Neural crest cell (in vitro differentiated cells): ENCODE measurements at regions not wholly inside any gene's neighbourhood (a gene's known extent, or its start where the extent isn't known, plus 50 kb on each side); places are given as distances from the start of the nearest gene placed in this dataset.

Experiments
- DNase-seq: peaks from one replicate; pipeline ENCODE4 v3.0.0; 2021; ENCODE audit warnings: low read depth, mixed read lengths, low spot score
- H3K27ac Mint-ChIP-seq: one replicate; pipeline ENCODE4 v1.8.0; 2021; ENCODE audit warnings: mild to moderate bottlenecking, mixed read lengths; ENCODE audit not compliant: unreplicated experiment
- H3K27me3 Mint-ChIP-seq: 2 replicates; pipeline ENCODE4 v1.8.0; 2021; ENCODE audit warnings: low read depth, mild to moderate bottlenecking, mixed read lengths
- H3K36me3 Mint-ChIP-seq: 2 replicates; pipeline ENCODE4 v1.8.0; 2021; ENCODE audit warnings: low read depth, mild to moderate bottlenecking, mixed read lengths
- H3K4me1 Mint-ChIP-seq: 2 replicates; pipeline ENCODE4 v1.8.0; 2021; ENCODE audit warnings: mixed read lengths
- H3K4me3 Mint-ChIP-seq: one replicate; pipeline ENCODE4 v1.8.0; 2021; ENCODE audit warnings: mild to moderate bottlenecking, mixed read lengths
- H3K9me3 Mint-ChIP-seq: 2 replicates; pipeline ENCODE4 v1.8.0; 2021; ENCODE audit warnings: mixed read lengths
- TF ChIP-seq, protein P1 (sequence below): fragments of 200-600 bp; sonication (generic); conservative IDR thresholded peaks from 2 replicates; pipeline ENCODE4 v1.5.0; 2021; ENCODE audit warnings: antibody characterized with exemption, mild to moderate bottlenecking

DNA sequence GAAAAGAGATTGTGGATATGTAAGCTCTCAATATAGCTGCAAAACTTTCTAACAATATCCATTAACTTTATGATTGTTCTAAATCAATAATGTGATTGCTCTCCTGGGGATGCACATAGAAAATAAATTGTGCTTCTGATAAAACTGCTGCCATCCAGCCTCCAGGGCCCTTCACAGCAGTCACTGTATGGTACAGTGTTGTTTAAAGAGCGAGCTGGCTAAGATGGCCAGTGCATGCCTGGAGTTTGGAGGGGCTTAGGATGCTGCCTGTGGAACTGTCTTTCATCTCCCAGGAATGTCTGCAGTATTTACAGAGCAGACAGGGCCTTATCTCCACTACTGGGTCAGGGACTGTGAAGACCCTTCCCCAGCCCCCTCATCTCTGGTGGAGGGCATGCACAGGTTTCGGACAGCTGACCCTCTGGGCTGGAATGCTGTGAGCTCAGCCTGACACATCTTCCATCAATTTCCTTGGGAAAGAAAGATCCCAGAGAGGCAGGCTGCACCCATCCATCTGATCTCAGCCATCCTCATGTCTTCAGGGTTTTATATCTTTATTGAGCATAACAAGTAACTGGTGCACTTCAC is 137.0 kb downstream of the PLPP3 start:
- H3K4me1 Mint-ChIP-seq = peaks cover 43% of the 10 kb centered on the region
- H3K36me3 Mint-ChIP-seq = no peaks in the 10 kb centered on the region
- H3K9me3 Mint-ChIP-seq = no peaks in the 10 kb centered on the region
- no peak overlapping the region for H3K27ac Mint-ChIP-seq
- no peak overlapping the region for H3K4me3 Mint-ChIP-seq
- no peaks in the 10 kb centered on the region for H3K27me3 Mint-ChIP-seq
- no peak for DNase-seq
- TF ChIP-seq, protein P1, sequence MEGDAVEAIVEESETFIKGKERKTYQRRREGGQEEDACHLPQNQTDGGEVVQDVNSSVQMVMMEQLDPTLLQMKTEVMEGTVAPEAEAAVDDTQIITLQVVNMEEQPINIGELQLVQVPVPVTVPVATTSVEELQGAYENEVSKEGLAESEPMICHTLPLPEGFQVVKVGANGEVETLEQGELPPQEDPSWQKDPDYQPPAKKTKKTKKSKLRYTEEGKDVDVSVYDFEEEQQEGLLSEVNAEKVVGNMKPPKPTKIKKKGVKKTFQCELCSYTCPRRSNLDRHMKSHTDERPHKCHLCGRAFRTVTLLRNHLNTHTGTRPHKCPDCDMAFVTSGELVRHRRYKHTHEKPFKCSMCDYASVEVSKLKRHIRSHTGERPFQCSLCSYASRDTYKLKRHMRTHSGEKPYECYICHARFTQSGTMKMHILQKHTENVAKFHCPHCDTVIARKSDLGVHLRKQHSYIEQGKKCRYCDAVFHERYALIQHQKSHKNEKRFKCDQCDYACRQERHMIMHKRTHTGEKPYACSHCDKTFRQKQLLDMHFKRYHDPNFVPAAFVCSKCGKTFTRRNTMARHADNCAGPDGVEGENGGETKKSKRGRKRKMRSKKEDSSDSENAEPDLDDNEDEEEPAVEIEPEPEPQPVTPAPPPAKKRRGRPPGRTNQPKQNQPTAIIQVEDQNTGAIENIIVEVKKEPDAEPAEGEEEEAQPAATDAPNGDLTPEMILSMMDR = no peak

DNA sequence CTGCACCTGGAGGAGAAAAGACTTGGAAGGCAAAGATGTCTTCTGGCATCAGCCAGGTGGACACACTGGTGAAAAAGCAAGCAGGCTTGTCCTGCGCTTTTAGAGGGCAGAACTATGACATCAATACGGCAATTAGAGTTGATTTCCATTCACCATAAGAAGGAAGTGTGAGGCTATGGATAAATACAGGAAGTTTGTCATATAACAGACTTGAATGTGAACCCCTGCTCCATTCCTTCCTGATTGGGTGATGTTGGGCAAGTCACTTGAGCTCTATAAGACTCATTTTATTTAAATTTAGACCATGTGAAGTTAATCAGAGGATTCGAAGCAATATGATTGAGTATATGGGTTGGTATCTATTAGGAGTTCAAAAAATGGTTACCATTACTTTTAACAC is 137.8 kb downstream of the PLPP3 start:
- TF ChIP-seq, protein P1 = no peak
- peaks cover 51% of the 10 kb centered on the region for H3K4me1 Mint-ChIP-seq
- no peaks in the 10 kb centered on the region for H3K27me3 Mint-ChIP-seq
- no peak for DNase-seq
- H3K36me3 Mint-ChIP-seq = no peaks in the 10 kb centered on the region
- H3K27ac Mint-ChIP-seq = no peak overlapping the region
- no peak overlapping the region for H3K4me3 Mint-ChIP-seq
- no peaks in the 10 kb centered on the region for H3K9me3 Mint-ChIP-seq

- H3K36me3 Mint-ChIP-seq = no peaks in the 10 kb centered on the region
- no peak overlapping the region for H3K27ac Mint-ChIP-seq
- H3K4me1 Mint-ChIP-seq = peaks cover 70% of the 10 kb centered on the region
- TF ChIP-seq, protein P1 = no peak
- H3K9me3 Mint-ChIP-seq = no peaks in the 10 kb centered on the region
- no peak for DNase-seq
- H3K4me3 Mint-ChIP-seq = no peak overlapping the region
- no peaks in the 10 kb centered on the region for H3K27me3 Mint-ChIP-seq
Measured at GRCh38 chr1:56439610-56440264, 139.6 kb downstream of the PLPP3 start.

- no peak for DNase-seq
- peaks cover 77% of the 10 kb centered on the region for H3K4me1 Mint-ChIP-seq
- H3K27me3 Mint-ChIP-seq = no peaks in the 10 kb centered on the region
- H3K36me3 Mint-ChIP-seq = no peaks in the 10 kb centered on the region
- TF ChIP-seq, protein P1 = no peak
- H3K9me3 Mint-ChIP-seq = no peaks in the 10 kb centered on the region
- H3K27ac Mint-ChIP-seq = peak overlapping the region; percentile 67
- H3K4me3 Mint-ChIP-seq = peak overlapping the region; percentile 22
Measured at GRCh38 chr1:56438901-56439551, 140.3 kb downstream of the PLPP3 start.

DNA sequence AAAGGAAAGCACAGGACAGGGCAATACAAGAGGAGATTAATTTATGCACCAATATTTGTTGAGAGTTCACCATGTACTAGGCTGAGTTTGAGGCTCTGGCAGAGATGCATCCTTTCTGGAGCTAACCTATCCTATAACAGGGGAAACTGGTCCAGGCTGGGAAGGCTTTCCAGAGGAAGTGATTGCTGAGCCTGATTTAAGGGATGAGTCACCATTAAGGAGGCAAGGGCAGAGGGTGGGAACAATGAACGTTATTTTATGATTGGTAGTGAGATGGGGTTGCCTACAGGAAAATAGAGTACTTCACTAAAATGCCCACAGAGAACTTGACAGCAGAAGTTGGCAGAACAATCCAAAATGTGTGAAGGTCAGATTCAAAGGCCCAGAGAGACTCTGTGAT is 141.4 kb downstream of the PLPP3 start:
- TF ChIP-seq, protein P1 = no peak
- Mint-ChIP-seq H3K4me3 (peak overlapping the region; percentile 45), H3K36me3 (no peaks in the 10 kb centered on the region), H3K9me3 (no peaks in the 10 kb centered on the region), H3K4me1 (peaks cover 88% of the 10 kb centered on the region), H3K27me3 (no peaks in the 10 kb centered on the region), H3K27ac (peak overlapping the region; percentile 81)
- DNase-seq = no peak
